A673 (cell line): ENCODE measurements at regions not wholly inside any gene's neighbourhood (a gene's known extent, or its start where the extent isn't known, plus 50 kb on each side); places are given as distances from the start of the nearest gene placed in this dataset.

ENCODE experiments used
- CTCF ChIP-seq: fragments of 300-800, 200-600 bp; sonication (generic); conservative IDR thresholded peaks from 2 replicates; pipeline ENCODE4 v1.5.1; 2017; ENCODE audit warnings: low read depth, mild to moderate bottlenecking, antibody characterized with exemption, low read length, moderate library complexity, mixed read lengths
- EZH2 ChIP-seq: fragments of 200-600 bp; sonication (generic); IDR thresholded peaks from 2 replicates; pipeline ENCODE4 v1.6.1; 2017; ENCODE audit warnings: borderline replicate concordance, low read depth, mild to moderate bottlenecking, mixed read lengths, antibody characterized with exemption, low read length; ENCODE audit not compliant: poor library complexity, severe bottlenecking

GRCh38 chr9:105828596-105829213, 134.4 kb downstream of the TMEM38B start:
- TF ChIP-seq EZH2 (no peak), CTCF (no peak)
